Retina (tissue), 1 donor: ENCODE measurements at regions not wholly inside any gene's neighbourhood (a gene's known extent, or its start where the extent isn't known, plus 50 kb on each side); places are given as distances from the start of the nearest gene placed in this dataset.

Experiments
- DNase-seq: peaks from one replicate; pipeline ENCODE4 v3.0.0-alpha.2; 2016

DNA sequence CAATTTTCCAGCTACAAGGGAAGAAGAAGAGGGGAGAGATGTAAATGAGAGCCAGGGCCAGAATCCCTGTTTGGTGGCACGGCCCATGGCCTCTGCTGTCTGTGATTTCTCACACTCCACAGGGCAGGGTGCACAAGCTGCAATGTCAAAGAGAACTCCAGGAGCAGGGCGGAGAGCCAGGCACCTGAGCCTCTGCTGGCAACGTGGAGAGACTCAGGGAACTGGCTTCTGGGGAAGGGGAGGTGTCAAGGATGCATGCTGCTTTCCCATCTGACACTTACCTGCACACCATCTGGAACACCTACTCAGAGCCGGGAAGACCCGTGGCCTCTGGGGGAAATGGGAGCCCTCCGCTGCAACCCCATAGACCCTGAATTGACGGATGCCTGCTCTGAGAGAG, 507.5 kb upstream of the NR2F2 start:
- DNase-seq, result no peak

- DNase-seq, result no peak
These were observed 505.3 kb upstream of the NR2F2 start for GRCh38 chr15:95825208-95825607.

GRCh38 chr15:95825671-95826411, 504.7 kb upstream of the NR2F2 start:
- peak; percentile 36 for DNase-seq

DNA sequence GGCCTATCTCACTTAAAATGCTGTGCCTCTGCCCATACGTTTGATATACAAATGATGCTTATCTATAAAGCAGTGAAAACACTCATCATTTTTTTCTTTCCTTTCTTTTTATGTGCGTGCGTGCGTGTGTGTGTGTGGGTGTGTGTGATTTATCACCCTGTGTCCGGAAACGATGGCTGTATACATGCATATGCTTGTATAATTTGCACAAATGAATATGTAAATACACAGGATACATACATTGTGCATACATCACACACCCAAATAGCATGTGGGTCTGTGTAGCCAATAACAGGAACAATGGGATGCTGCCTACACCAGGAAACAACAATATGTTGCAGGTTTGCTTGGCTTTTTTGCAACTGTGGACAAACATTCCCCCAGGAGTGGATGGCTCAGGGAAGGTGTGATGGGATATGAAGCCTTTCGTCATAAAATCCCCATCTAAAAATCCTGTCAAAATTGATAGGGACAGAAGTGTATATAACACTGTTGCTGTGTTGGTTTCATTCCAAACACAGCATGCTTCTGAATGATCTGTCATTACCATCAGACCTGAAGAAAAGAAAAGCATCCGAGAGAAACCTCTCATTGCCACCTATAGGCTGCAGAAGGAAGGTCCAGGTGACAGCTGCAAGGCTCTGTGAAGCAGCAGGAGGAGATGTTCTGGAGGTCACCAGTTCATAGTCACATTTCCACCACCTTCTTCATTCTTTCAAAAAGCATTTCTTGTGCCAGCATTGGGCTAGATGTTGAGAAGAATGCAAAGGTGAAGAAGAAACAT, 503.9 kb upstream of the NR2F2 start:
- DNase-seq, result no peak

DNA sequence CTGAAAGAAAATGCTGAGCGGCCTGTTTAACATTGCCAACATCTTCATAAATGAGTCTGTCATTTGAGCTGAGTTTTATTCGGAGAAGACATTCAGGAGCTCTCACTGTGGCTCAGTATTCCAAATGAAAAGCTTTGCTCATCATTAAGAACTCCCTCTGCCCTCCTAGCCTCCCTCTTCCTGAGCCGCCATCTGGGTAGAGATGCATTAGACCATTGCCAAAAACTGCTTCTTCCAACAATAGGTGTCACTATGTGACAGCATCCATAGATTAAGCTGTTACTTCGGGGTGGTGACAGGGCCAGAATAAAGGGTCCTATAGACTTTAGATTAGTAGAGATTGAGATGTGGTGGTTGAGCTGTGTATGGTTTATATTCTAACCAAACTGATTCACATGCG, 501.4 kb upstream of the NR2F2 start:
- no peak for DNase-seq

DNA sequence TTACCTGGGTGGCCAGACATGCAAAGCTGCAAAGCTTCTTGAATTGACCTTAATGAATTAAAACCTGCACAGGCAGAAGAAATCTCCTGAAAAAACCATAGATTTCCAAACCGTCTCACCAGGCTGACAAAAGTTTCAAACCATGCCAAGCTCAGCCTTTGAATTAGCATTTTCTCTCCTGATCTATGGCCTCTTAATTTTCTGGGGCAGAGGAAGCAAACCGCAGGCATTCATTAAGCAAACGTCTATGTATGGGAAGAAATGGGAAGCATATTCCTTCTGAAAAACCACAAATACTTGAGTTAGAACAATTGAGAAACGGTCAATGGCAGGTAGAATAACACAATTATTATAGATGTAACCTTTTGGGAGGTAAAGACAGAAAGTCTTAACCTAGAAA, 500.2 kb upstream of the NR2F2 start:
- no peak for DNase-seq

DNA sequence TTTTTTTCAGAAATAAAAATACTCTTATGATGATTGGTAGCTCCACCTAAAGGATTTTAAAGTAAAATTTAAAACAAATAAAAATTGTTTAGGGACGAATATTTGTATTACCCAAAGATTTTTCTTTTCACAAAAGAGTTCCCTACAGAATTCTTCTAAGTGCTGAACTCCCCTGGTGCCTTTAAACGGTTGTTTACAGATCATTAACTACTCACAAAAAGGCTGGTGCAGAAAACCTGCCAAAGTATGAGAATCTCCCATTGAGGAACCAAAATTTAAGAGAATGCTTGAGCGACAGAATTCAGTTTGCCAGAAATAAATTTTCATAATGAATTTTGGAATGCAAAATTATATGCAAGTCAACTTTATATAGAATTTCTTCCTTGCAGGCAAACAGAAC, 497.8 kb upstream of the NR2F2 start:
- no peak for DNase-seq

DNA sequence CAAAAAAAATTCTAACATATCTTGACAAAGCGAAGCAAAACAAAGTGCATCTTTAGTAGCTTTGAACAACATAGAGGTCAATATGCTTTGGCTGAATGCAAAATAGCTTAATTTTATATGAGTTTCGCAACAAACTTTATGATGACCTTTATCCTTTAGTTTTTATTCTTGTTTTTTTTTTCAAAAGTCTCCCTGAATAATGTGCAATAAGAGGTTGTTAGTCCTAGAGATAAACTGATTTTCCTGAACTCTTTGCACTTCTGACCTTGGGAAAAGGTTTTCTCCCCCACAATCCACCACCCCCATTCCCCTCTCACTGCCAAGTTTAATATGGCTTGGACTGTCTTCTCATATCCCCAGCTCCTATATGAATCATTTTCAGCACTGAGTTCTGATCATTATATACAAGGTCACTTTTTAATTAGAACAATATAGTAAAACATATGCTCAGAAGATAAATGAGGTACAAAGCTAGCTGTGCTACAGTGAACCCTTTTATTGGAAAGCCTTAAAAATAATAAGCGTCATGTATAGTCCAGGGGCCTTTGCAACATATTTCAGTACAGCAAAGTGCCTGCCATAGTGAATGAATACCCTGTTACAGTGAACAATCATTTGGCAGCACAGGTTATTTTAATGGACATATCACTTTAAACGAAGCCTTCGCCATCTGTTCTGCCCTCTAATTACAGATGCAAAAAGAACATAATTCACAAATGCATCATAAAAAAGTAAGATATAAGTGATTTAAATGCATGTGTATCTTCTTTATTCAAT, 496.3 kb upstream of the NR2F2 start:
- DNase-seq, result no peak

DNA sequence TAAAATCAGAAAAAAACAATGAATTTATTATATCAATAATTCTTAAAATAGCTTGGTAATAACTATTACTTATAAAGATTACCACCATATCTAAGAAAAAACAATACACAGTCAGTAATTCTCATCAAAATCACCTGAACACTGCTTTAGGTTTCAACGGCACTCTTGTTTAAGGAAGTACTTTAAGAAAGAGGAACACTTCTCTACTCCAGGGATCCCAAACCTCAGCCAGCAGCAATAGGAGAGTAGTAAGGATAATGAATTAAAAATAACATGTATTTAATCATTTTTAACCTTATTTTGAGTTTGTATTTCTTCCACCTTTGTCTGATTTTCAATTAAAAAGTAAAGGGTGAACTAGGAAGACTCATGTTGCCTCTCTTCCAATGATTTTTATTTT, 494.0 kb upstream of the NR2F2 start:
- DNase-seq, result no peak

DNA sequence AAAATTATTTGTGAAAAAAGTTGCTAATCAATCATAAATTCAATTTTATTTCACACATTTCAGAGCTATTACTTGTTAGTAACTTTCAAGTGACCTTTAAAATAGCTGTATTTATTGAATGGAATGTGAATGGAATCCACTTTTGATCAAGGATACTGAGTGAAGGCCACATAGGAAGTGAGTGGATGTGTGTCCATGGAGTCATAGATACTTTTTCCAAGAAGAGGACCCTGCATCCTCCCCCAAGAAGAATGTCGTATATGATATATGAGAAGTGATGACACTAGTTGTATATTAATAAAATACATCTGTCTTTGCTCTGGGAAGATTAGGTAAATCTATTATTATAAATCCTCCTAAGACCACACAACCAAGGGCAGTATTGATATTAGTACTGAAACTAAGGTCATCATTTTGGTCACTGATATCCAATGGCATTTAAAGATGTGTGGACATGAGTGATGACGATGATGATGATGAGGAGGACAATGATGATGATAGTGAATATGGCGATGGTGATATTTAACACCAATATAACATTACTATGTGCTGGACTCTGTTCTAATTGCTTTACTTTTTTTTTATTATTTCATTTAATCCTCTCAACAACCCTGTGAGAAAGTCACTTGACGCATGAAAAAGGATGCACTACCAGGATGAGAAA, 493.0 kb upstream of the NR2F2 start:
- DNase-seq, result no peak

GRCh38 chr15:95839367-95839782, 491.1 kb upstream of the NR2F2 start:
- DNase-seq, result no peak

GRCh38 chr15:95840004-95840403, 490.5 kb upstream of the NR2F2 start:
- no peak for DNase-seq

GRCh38 chr15:95840855-95841254, 489.6 kb upstream of the NR2F2 start:
- DNase-seq, result no peak

- no peak for DNase-seq
These were observed 487.9 kb upstream of the NR2F2 start for GRCh38 chr15:95842576-95842975.

DNA sequence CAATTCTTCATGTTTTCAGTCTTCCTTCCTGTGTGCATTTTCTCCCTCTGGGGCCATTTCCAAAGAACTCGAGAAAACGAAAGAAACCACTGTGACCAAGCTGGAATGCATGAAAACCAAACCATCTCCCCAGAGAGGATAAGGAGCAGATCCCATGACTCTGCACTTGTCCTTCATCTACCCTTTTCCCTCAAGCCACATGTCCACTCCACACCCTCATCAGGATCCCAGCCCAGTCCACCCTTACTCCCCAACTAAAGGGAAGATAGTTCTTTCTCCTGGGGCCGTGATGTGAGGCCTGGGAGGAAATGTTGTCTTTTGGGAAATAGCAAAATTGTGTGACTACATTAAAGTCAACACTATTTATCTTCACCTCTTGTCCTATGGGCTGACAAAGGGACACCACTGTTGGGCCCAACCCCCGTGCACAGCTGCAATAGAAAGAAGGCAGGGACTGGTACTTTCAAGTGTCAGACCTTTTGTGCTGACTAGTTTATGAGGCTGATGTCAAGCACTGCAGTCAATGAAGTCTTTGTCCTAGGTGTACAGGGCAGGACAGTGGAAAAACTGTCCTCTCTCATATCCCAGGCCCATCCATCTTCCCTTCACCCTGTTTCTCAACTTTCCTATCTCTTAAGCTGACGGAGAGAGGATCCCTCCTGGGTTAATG, 487.1 kb upstream of the NR2F2 start:
- DNase-seq, result no peak

GRCh38 chr15:95845862-95846515, 484.5 kb upstream of the NR2F2 start:
- no peak for DNase-seq

DNA sequence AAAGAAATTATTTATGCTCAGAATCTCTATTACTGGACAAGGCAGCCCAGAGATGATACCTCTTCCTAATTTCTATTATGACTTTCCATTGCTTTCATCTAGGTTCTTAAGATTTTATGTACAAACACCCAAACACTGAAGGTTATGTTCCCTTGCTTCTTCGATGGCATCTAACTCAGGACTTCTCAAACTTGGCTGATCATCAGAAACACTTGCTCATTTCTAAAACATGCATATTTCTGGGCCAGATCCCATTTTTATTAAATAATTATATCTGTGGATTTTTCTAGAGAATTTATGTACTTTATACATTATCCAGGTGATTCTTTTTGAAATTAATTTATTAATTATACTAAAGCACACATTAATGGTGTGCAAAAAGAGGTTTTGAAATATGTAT, 482.4 kb upstream of the NR2F2 start:
- DNase-seq, result no peak

- no peak for DNase-seq
These were observed 479.7 kb upstream of the NR2F2 start for GRCh38 chr15:95850837-95851236.

GRCh38 chr15:95853350-95853749, 477.1 kb upstream of the NR2F2 start:
- no peak for DNase-seq

- no peak for DNase-seq
These were observed 473.3 kb upstream of the NR2F2 start for GRCh38 chr15:95857124-95857757.

DNA sequence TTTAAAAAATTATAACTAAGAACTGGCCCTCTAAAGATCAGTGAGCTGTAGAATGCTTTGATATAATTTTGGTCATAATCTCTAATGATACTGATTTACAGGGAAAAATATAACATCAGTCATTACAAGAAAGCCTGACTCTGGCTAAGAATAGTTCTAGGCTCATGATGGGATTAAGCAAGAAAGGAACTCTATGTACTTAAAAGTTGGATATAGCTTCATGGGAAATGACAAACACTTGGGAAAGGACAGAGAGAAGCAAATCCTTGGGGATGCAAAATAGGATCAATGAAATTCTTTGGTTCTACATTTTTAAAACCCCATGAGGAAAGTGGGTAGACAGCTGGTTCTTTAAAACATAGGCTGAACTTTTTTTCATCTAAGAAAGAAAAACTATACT, 472.7 kb upstream of the NR2F2 start:
- DNase-seq, result no peak

DNA sequence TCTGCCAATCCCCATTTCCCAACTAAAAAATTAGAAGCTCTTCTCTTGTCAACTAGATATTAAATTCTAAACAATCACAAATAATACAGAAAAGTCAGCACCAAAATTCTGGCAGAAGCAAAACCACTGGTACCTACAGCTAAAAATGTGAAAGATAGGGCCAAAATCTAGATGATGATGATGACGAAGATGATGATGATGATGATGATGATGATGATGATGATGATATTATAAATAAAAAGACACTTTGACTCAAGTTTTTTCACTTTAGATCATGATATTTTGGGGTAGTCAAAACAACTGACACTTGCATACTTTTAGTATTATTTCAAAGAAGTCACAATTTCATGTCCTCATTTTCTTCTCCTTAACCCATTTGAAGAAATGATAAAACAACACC, 470.1 kb upstream of the NR2F2 start:
- DNase-seq, result no peak
